ENCODE measurements at regions not wholly inside any gene's neighbourhood (a gene's known extent, or its start where the extent isn't known, plus 50 kb on each side); places are given as distances from the start of the nearest gene placed in this dataset.

- intact Hi-C loops (cut with DNase I) = no loop called here
These were observed 606.0 kb downstream of the EFNB2 start for GRCh38 chr13:105929505-105929904.

GRCh38 chr13:105928901-105929300, 606.6 kb downstream of the EFNB2 start:
- intact Hi-C loops (cut with DNase I) = no loop called here
- no peak for DNase-seq (ENCODE audit: low spot score)

More at GRCh38 chr13:105929505-105929904, 606.0 kb downstream of the EFNB2 start:
- DNase-seq (ENCODE audit: low spot score) = no peak

- no peak for DNase-seq (ENCODE audit: low spot score)
- intact Hi-C loops (cut with DNase I) = no loop called here
These were observed 607.4 kb downstream of the EFNB2 start for GRCh38 chr13:105928048-105928447.

- DNase-seq (ENCODE audit: low spot score) = no peak
- intact Hi-C loops (cut with DNase I) = no loop called here
These were observed 610.0 kb downstream of the EFNB2 start for GRCh38 chr13:105925496-105925895.

GRCh38 chr13:105921711-105922110, 613.8 kb downstream of the EFNB2 start:
- no peak for DNase-seq (ENCODE audit: low spot score)
- intact Hi-C loops (cut with DNase I) = no loop called here

GRCh38 chr13:105920370-105920769, 615.1 kb downstream of the EFNB2 start:
- intact Hi-C loops (cut with DNase I) = no loop called here
- no peak for DNase-seq (ENCODE audit: low spot score)

GRCh38 chr13:105918842-105919741, 616.4 kb downstream of the EFNB2 start:
- no peak for DNase-seq (ENCODE audit: low spot score)
- intact Hi-C loops (cut with DNase I) = loop anchor here (10.0 kb wide), 1 partner anchor 124 kb away; no protein-coding TSS in a partner anchor

- no peak for DNase-seq (ENCODE audit: low spot score)
- intact Hi-C loops (cut with DNase I) = loop anchor here (10.0 kb wide), 1 partner anchor 120 kb away; no protein-coding TSS in a partner anchor
These were observed 620.2 kb downstream of the EFNB2 start for GRCh38 chr13:105915146-105915850.

GRCh38 chr13:105914291-105915036, 621.0 kb downstream of the EFNB2 start:
- no peak for DNase-seq (ENCODE audit: low spot score)
- intact Hi-C loops (cut with DNase I) = loop anchor here (10.0 kb wide), 1 partner anchor 120 kb away; no protein-coding TSS in a partner anchor

GRCh38 chr13:105908586-105908985, 626.9 kb downstream of the EFNB2 start:
- no peak for DNase-seq (ENCODE audit: low spot score)
- intact Hi-C loops (cut with DNase I) = no loop called here

GRCh38 chr13:105907319-105908019, 628.0 kb downstream of the EFNB2 start:
- intact Hi-C loops (cut with DNase I) = no loop called here
- DNase-seq (ENCODE audit: low spot score) = no peak

GRCh38 chr13:105906746-105907145, 628.7 kb downstream of the EFNB2 start:
- intact Hi-C loops (cut with DNase I) = no loop called here
- DNase-seq (ENCODE audit: low spot score) = no peak

GRCh38 chr13:105904034-105904742, 631.3 kb downstream of the EFNB2 start:
- DNase-seq (ENCODE audit: low spot score) = no peak
- intact Hi-C loops (cut with DNase I) = no loop called here

- DNase-seq (ENCODE audit: low spot score) = no peak
- intact Hi-C loops (cut with DNase I) = no loop called here
These were observed 633.1 kb downstream of the EFNB2 start for GRCh38 chr13:105902396-105902795.

GRCh38 chr13:105897575-105897974, 637.9 kb downstream of the EFNB2 start:
- intact Hi-C loops (cut with DNase I) = no loop called here
- DNase-seq (ENCODE audit: low spot score) = no peak

- intact Hi-C loops (cut with DNase I) = no loop called here
- DNase-seq (ENCODE audit: low spot score) = no peak
These were observed 640.8 kb downstream of the EFNB2 start for GRCh38 chr13:105894697-105895096.

- intact Hi-C loops (cut with DNase I) = no loop called here
- DNase-seq (ENCODE audit: low spot score) = no peak
These were observed 645.0 kb downstream of the EFNB2 start for GRCh38 chr13:105890509-105890908.

GRCh38 chr13:105878119-105878700, 657.3 kb downstream of the EFNB2 start:
- intact Hi-C loops (cut with DNase I) = no loop called here
- DNase-seq (ENCODE audit: low spot score) = no peak

Measured in cardiac septum (tissue), 1 donor.